Neuronal stem cell (in vitro differentiated cells): ENCODE measurements at regions not wholly inside any gene's neighbourhood (a gene's known extent, or its start where the extent isn't known, plus 50 kb on each side); places are given as distances from the start of the nearest gene placed in this dataset.

ENCODE experiments used
- DNase-seq: peaks from one replicate; pipeline ENCODE4 v3.0.0-alpha.2; 2013; ENCODE audit warnings: low spot score
- H2AFZ ChIP-seq: one replicate; pipeline ENCODE4 v1.6.1; 2013; ENCODE audit warnings: mild to moderate bottlenecking, low read length, inconsistent platforms
- H2AK5ac ChIP-seq: 2 replicates; pipeline ENCODE4 v1.6.1; 2013; ENCODE audit warnings: low read depth, mild to moderate bottlenecking, inconsistent platforms, low read length, moderate library complexity, mixed read lengths
- H2BK120ac ChIP-seq: 2 replicates; pipeline ENCODE4 v1.6.1; 2013; ENCODE audit warnings: low read depth, mild to moderate bottlenecking, inconsistent platforms, low read length, moderate library complexity, mixed read lengths
- H2BK12ac ChIP-seq: one replicate; pipeline ENCODE4 v1.6.1; 2013; ENCODE audit warnings: low read length, inconsistent platforms
- H2BK15ac ChIP-seq: 2 replicates; pipeline ENCODE4 v1.6.1; 2013; ENCODE audit warnings: mild to moderate bottlenecking, low read length, inconsistent platforms, mixed read lengths
- H2BK5ac ChIP-seq: one replicate; pipeline ENCODE4 v1.6.1; 2013; ENCODE audit warnings: inconsistent platforms, mild to moderate bottlenecking, low read length, moderate library complexity
- H3K14ac ChIP-seq: one replicate; pipeline ENCODE4 v1.6.1; 2013; ENCODE audit warnings: low read length, inconsistent platforms
- H3K18ac ChIP-seq: 2 replicates; pipeline ENCODE4 v1.6.1; 2013; ENCODE audit warnings: low read length, inconsistent platforms
- H3K23ac ChIP-seq: 2 replicates; pipeline ENCODE4 v1.6.1; 2013; ENCODE audit warnings: low read depth, mild to moderate bottlenecking, mixed read lengths, low read length, inconsistent platforms; ENCODE audit not compliant: poor library complexity
- H3K27ac ChIP-seq: replicated peaks from 3 replicates; pipeline ENCODE4 v1.5.1; 2013; ENCODE audit warnings: low read length, inconsistent platforms
- H3K27me3 ChIP-seq, 3 experiments: 2 replicates each; pipeline ENCODE4 v1.6.1; 2013; ENCODE audit warnings: low read length in 3 of 3, mild to moderate bottlenecking in 2 of 3, inconsistent platforms in 1 of 3, low read depth in 1 of 3, mixed read lengths in 1 of 3, moderate library complexity in 1 of 3; ENCODE audit not compliant: control insufficient read depth in 3 of 3, insufficient read depth in 3 of 3
- H3K36me3 ChIP-seq, 2 donors: replicated peaks in 1 of 2; 2 replicates each; pipeline ENCODE4 v1.6.1; 2013; ENCODE audit warnings: low read length in 2 of 2; ENCODE audit not compliant: control insufficient read depth in 2 of 2, insufficient read depth in 2 of 2
- H3K4ac ChIP-seq: 2 replicates; pipeline ENCODE4 v1.6.1; 2013; ENCODE audit warnings: inconsistent platforms, mild to moderate bottlenecking, low read length, moderate library complexity
- H3K4me1 ChIP-seq, 2 donors: 1 replicate in 1 of 2; 2 replicates in 1 of 2; pipeline ENCODE4 v1.6.1; 2013; ENCODE audit warnings: low read length in 2 of 2, low read depth in 1 of 2; ENCODE audit not compliant: control insufficient read depth in 2 of 2, insufficient read depth in 1 of 2
- H3K4me2 ChIP-seq: one replicate; pipeline ENCODE4 v1.6.1; 2013; ENCODE audit warnings: mild to moderate bottlenecking, low read length, inconsistent platforms; ENCODE audit not compliant: insufficient read depth, poor library complexity, severe bottlenecking
- H3K4me3 ChIP-seq, 2 donors: 2 replicates each; pipeline ENCODE4 v1.5.1; 2013; ENCODE audit warnings: low read length in 2 of 2, mild to moderate bottlenecking in 2 of 2, inconsistent platforms in 1 of 2, moderate library complexity in 1 of 2
- H3K79me1 ChIP-seq: one replicate; pipeline ENCODE4 v1.6.1; 2013; ENCODE audit warnings: low read depth, mild to moderate bottlenecking, inconsistent platforms, low read length, moderate library complexity
- H3K9ac ChIP-seq: one replicate; pipeline ENCODE4 v1.6.1; 2013; ENCODE audit warnings: mild to moderate bottlenecking, low read depth, low read length, inconsistent platforms; ENCODE audit not compliant: poor library complexity
- H3K9me3 ChIP-seq, 2 donors: replicated peaks in 1 of 2; 2 replicates each; pipeline versions ENCODE3 to v1.6.1; 2013; ENCODE audit warnings: low read length in 2 of 2, mild to moderate bottlenecking in 2 of 2, inconsistent platforms in 1 of 2, low read depth in 1 of 2, mixed read lengths in 1 of 2, moderate library complexity in 1 of 2; ENCODE audit not compliant: control insufficient read depth in 2 of 2, insufficient read depth in 1 of 2
- H4K8ac ChIP-seq: one replicate; pipeline ENCODE4 v1.6.1; 2013; ENCODE audit warnings: low read depth, mild to moderate bottlenecking, inconsistent platforms, low read length, moderate library complexity
- H4K91ac ChIP-seq: one replicate; pipeline ENCODE4 v1.6.1; 2013; ENCODE audit warnings: low read length, low read depth, mild to moderate bottlenecking, inconsistent platforms; ENCODE audit not compliant: poor library complexity
- WGBS, 2 donors: extraction: QIAGEN DNeasy Blood & Tissue Kit; methylation state at CpG; one replicate each; pipeline ENCODE4 v1.1.7; 2013; ENCODE audit warnings: missing lambda C conversion rate in 2 of 2, mixed read lengths in 1 of 2; ENCODE audit not compliant: insufficient read length in 2 of 2, insufficient replicate concordance in 1 of 2; ENCODE audit errors: extremely low coverage in 2 of 2; 5-methylcytosine and 5-hydroxymethylcytosine counted together

- no peak overlapping the region for H3K18ac ChIP-seq
- no peak overlapping the region for H3K23ac ChIP-seq
- no peaks in the 10 kb centered on the region for H3K9me3 ChIP-seq
- H3K36me3 ChIP-seq, result no peaks in the 10 kb centered on the region
- no peaks in the 10 kb centered on the region for H3K4me1 ChIP-seq
- H4K91ac ChIP-seq, result no peak overlapping the region
- no peaks in the 10 kb centered on the region for H3K27me3 ChIP-seq
- no peak overlapping the region for H2BK15ac ChIP-seq
- no peak overlapping the region for H3K4me3 ChIP-seq
- no peak overlapping the region for H2BK5ac ChIP-seq
- H2BK12ac ChIP-seq, result no peak overlapping the region
- no peak overlapping the region for H3K4me2 ChIP-seq
- no peak overlapping the region for H2AFZ ChIP-seq
- H3K14ac ChIP-seq, result no peak overlapping the region
- H3K4ac ChIP-seq, result no peak overlapping the region
- DNase-seq, result no peak
- H2BK120ac ChIP-seq, result no peak overlapping the region
- H3K9ac ChIP-seq, result no peak overlapping the region
- no peak overlapping the region for H3K27ac ChIP-seq
- no peak overlapping the region for H2AK5ac ChIP-seq
- H4K8ac ChIP-seq, result no peak overlapping the region
- no peaks in the 10 kb centered on the region for H3K79me1 ChIP-seq
Measured at GRCh38 chr15:61398310-61398709, 169.2 kb upstream of the RORA start.

DNA sequence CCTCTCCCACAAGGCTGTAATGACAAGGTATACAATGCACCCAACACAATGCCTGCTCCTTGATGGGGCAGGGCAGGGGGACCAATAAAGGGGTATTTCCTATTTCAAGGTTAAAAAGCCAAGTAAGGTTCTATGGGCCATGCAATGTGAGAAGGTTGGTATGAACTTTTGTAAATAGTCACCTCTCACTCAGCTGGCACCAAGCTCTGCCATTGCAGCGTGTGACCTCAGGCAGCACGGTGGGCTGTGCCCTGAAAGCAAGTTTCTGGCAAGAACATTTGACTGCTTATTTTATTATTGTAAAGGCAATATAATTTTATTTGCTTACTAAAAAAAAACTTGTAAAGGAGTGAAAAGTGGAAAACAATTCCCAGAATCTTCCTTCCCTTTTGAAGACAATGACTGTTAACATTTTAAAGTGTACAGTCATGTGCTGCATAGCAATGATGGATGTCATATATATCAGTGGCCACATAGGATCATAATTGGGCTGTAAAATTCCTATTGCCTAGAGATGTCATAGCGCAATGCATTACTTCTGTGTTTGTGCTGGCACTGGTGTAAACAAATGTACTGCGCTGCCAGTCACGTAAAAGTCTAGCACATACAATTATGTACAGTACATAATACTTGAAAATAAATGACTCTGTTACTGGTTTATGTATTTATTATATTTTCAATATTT lies 167.3 kb upstream of the RORA start:
- Histone ChIP-seq H3K4ac (no peak overlapping the region), H4K8ac (no peak overlapping the region), H3K27me3 (no peaks in the 10 kb centered on the region), H3K9ac (no peak overlapping the region), H3K18ac (no peak overlapping the region), H2AFZ (no peak overlapping the region), H2BK120ac (no peak overlapping the region), H3K14ac (no peak overlapping the region), H2AK5ac (no peak overlapping the region), H3K36me3 (no peaks in the 10 kb centered on the region), H2BK5ac (no peak overlapping the region), H3K4me1 (no peaks in the 10 kb centered on the region), H3K4me2 (no peak overlapping the region), H3K9me3 (no peaks in the 10 kb centered on the region), H3K4me3 (no peak overlapping the region), H3K79me1 (no peaks in the 10 kb centered on the region), H3K27ac (no peak overlapping the region), H3K23ac (no peak overlapping the region), H2BK15ac (no peak overlapping the region), H2BK12ac (no peak overlapping the region), H4K91ac (no peak overlapping the region)
- no CpG with 5 or more reads among the region's 5 CpGs for WGBS, 2 donors
- DNase-seq, result no peak

GRCh38 chr15:61393949-61394348 lies 164.8 kb upstream of the RORA start:
- Histone ChIP-seq H4K91ac (no peak overlapping the region), H3K4ac (no peak overlapping the region), H2AFZ (no peak overlapping the region), H3K18ac (no peak overlapping the region), H3K4me3 (no peak overlapping the region), H3K4me1 (no peaks in the 10 kb centered on the region), H2BK120ac (no peak overlapping the region), H3K9ac (no peak overlapping the region), H3K14ac (no peak overlapping the region), H3K23ac (no peak overlapping the region), H3K27me3 (no peaks in the 10 kb centered on the region), H3K9me3 (no peaks in the 10 kb centered on the region), H4K8ac (no peak overlapping the region), H2BK12ac (no peak overlapping the region), H3K27ac (no peak overlapping the region), H2AK5ac (no peak overlapping the region), H3K36me3 (no peaks in the 10 kb centered on the region), H2BK5ac (no peak overlapping the region), H2BK15ac (no peak overlapping the region), H3K79me1 (no peaks in the 10 kb centered on the region), H3K4me2 (no peak overlapping the region)
- no peak for DNase-seq
- no CpG with 5 or more reads among the region's 3 CpGs for WGBS, 2 donors

DNA sequence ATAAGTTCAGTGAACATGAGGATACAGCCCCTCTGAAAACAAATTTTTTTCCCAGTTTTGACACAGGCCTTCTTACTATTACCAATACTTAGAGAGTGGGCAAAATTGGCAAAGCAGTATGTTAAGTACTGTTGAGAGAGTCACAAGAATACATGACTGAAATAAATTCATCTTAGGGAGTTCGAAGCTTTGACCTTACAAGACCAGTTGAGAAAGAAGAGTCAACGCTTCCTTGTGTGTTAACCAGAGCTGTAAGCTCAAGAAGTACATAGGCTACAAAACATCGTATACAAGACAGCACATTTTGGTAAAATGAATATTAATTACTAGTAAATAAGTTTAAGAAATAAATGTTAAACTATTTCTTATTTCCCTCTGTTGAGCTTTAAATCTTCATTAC lies 164.4 kb upstream of the RORA start:
- H3K9ac ChIP-seq, result no peak overlapping the region
- H4K91ac ChIP-seq, result no peak overlapping the region
- H3K27me3 ChIP-seq, result no peaks in the 10 kb centered on the region
- H3K18ac ChIP-seq, result no peak overlapping the region
- H3K14ac ChIP-seq, result no peak overlapping the region
- H2BK5ac ChIP-seq, result no peak overlapping the region
- no peak overlapping the region for H2BK120ac ChIP-seq
- WGBS, 2 donors, result no CpG with 5 or more reads among the region's 3 CpGs
- no peak overlapping the region for H3K27ac ChIP-seq
- H3K4me3 ChIP-seq, result no peak overlapping the region
- no peak overlapping the region for H3K4ac ChIP-seq
- H2BK12ac ChIP-seq, result no peak overlapping the region
- DNase-seq, result no peak
- H3K23ac ChIP-seq, result no peak overlapping the region
- H3K79me1 ChIP-seq, result no peaks in the 10 kb centered on the region
- no peak overlapping the region for H2BK15ac ChIP-seq
- no peak overlapping the region for H2AK5ac ChIP-seq
- H2AFZ ChIP-seq, result no peak overlapping the region
- no peaks in the 10 kb centered on the region for H3K9me3 ChIP-seq
- no peaks in the 10 kb centered on the region for H3K4me1 ChIP-seq
- no peaks in the 10 kb centered on the region for H3K36me3 ChIP-seq
- no peak overlapping the region for H4K8ac ChIP-seq
- no peak overlapping the region for H3K4me2 ChIP-seq
